Mesothelial cell of epicardium (in vitro differentiated cells): ENCODE measurements at regions not wholly inside any gene's neighbourhood (a gene's known extent, or its start where the extent isn't known, plus 50 kb on each side); places are given as distances from the start of the nearest gene placed in this dataset.

Source experiments
- DNase-seq, 2 experiments: peaks; one replicate each; pipeline ENCODE4 v3.0.0; 2021; ENCODE audit warnings: low spot score in 2 of 2; ENCODE audit not compliant: unreplicated experiment in 2 of 2
- H3K27ac Mint-ChIP-seq: 2 replicates; pipeline ENCODE4 v1.8.0; 2021; ENCODE audit warnings: mixed read lengths
- H3K27me3 Mint-ChIP-seq: 2 replicates; pipeline ENCODE4 v1.8.0; 2021; ENCODE audit warnings: low read depth, mixed read lengths
- H3K36me3 Mint-ChIP-seq: 2 replicates; pipeline ENCODE4 v1.8.0; 2021; ENCODE audit warnings: mixed read lengths
- H3K4me1 Mint-ChIP-seq: 2 replicates; pipeline ENCODE4 v1.8.0; 2021; ENCODE audit warnings: mixed read lengths
- H3K4me3 Mint-ChIP-seq: 2 replicates; pipeline ENCODE4 v1.8.0; 2021; ENCODE audit warnings: mild to moderate bottlenecking, moderate library complexity, mixed read lengths
- H3K9me3 Mint-ChIP-seq: 2 replicates; pipeline ENCODE4 v1.8.0; 2021; ENCODE audit warnings: mixed read lengths
- TF ChIP-seq, protein P1 (sequence below): fragments of 200-600 bp; sonication (generic); IDR thresholded peaks from one replicate; pipeline ENCODE4 v1.5.0; 2021; ENCODE audit warnings: antibody characterized with exemption; ENCODE audit not compliant: unreplicated experiment

DNA sequence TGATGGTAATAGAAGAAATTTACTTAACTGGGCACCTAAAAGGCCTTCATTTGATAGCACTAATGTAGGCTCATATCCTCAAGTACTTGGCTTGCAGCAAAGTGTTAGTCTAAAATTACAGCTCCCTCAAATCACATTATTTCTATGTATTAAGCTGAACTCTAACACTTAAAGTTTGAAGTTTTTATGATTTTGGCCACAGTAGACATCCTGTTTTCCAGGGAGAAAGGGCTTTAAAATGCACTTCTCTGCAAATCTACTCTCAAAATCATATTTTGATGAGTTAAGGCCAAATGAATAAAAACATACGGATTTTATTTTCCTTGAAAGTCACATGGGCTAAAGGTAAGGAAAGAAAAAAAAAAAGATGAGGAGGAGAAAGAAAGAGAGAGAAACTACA is 575.5 kb downstream of the PLPP3 start:
- Mint-ChIP-seq H3K9me3 (peaks cover 10% of the 10 kb centered on the region), H3K27me3 (no peaks in the 10 kb centered on the region), H3K36me3 (no peaks in the 10 kb centered on the region), H3K4me3 (no peak overlapping the region), H3K27ac (no peak overlapping the region), H3K4me1 (peaks cover 5% of the 10 kb centered on the region)
- TF ChIP-seq, protein P1, sequence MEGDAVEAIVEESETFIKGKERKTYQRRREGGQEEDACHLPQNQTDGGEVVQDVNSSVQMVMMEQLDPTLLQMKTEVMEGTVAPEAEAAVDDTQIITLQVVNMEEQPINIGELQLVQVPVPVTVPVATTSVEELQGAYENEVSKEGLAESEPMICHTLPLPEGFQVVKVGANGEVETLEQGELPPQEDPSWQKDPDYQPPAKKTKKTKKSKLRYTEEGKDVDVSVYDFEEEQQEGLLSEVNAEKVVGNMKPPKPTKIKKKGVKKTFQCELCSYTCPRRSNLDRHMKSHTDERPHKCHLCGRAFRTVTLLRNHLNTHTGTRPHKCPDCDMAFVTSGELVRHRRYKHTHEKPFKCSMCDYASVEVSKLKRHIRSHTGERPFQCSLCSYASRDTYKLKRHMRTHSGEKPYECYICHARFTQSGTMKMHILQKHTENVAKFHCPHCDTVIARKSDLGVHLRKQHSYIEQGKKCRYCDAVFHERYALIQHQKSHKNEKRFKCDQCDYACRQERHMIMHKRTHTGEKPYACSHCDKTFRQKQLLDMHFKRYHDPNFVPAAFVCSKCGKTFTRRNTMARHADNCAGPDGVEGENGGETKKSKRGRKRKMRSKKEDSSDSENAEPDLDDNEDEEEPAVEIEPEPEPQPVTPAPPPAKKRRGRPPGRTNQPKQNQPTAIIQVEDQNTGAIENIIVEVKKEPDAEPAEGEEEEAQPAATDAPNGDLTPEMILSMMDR, result no peak
- DNase-seq, result no peak

DNA sequence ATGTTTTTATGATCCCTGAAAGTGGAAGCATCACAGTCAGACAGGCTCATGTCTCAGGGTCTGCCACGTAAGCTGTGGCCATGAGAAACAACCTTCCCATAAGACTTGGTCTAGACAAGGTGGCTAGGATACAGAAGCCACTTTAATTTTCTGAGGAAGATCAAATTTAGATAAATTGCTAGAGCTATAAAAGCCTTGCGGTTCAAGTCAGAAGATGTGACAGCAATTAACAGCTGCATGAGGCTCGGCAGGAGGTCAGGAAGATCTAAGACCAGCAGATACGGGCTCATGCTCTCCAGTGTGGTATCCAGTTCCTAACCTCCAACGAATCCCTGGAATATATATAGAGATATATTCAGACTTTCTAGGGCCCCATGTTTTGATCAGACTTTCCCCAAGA is 577.1 kb downstream of the PLPP3 start:
- Mint-ChIP-seq H3K36me3 (no peaks in the 10 kb centered on the region), H3K9me3 (peaks cover 11% of the 10 kb centered on the region), H3K4me3 (no peak overlapping the region), H3K4me1 (peaks cover 5% of the 10 kb centered on the region), H3K27me3 (no peaks in the 10 kb centered on the region), H3K27ac (no peak overlapping the region)
- TF ChIP-seq, protein P1, result no peak
- no peak for DNase-seq

DNA sequence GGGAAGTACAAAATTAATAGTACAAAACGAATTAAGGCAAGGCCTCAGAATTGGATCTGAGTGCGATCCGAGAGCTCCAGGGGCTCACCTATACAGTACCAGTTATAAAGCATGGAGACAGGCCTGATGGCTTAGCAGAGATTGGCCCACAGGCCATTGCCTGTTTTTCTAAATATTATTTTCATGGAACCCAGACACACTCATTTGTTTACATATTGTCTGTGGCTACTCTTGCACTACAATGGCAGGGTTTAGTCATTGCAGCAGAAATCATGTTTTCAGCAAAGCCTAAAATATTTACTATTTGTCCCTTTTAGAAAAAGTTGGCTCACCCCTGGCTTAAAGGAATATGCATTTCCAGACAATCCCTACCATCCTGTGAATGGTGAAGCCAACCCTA is 578.9 kb downstream of the PLPP3 start:
- TF ChIP-seq, protein P1, result no peak
- DNase-seq, result no peak
- Mint-ChIP-seq H3K27ac (no peak overlapping the region), H3K36me3 (peaks cover 6% of the 10 kb centered on the region), H3K27me3 (no peaks in the 10 kb centered on the region), H3K4me3 (no peak overlapping the region), H3K9me3 (peaks cover 21% of the 10 kb centered on the region), H3K4me1 (peaks cover 5% of the 10 kb centered on the region)

DNA sequence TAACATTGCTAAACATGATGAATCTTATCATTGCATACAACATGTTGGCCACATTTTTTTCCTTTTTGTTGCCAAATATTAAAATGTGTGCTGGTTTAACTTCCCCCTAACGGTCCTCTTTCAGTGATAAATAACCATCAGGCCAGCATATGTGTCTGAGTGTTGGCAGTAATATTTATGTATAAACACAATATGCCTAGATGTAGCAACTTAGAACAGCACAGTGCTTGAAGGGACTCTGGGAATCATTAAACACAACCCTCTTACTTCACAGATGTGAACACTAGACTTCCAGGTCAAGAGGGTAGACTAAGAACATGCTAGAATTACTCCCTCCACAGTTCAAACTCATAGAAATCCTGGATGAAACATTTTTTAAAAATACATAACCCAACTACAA is 581.8 kb downstream of the PLPP3 start:
- no peaks in the 10 kb centered on the region for H3K27me3 Mint-ChIP-seq
- peaks cover 8% of the 10 kb centered on the region for H3K4me1 Mint-ChIP-seq
- H3K27ac Mint-ChIP-seq, result no peak overlapping the region
- peaks cover 18% of the 10 kb centered on the region for H3K9me3 Mint-ChIP-seq
- no peak for DNase-seq
- no peak overlapping the region for H3K4me3 Mint-ChIP-seq
- TF ChIP-seq, protein P1, result no peak
- H3K36me3 Mint-ChIP-seq, result peaks cover 9% of the 10 kb centered on the region

DNA sequence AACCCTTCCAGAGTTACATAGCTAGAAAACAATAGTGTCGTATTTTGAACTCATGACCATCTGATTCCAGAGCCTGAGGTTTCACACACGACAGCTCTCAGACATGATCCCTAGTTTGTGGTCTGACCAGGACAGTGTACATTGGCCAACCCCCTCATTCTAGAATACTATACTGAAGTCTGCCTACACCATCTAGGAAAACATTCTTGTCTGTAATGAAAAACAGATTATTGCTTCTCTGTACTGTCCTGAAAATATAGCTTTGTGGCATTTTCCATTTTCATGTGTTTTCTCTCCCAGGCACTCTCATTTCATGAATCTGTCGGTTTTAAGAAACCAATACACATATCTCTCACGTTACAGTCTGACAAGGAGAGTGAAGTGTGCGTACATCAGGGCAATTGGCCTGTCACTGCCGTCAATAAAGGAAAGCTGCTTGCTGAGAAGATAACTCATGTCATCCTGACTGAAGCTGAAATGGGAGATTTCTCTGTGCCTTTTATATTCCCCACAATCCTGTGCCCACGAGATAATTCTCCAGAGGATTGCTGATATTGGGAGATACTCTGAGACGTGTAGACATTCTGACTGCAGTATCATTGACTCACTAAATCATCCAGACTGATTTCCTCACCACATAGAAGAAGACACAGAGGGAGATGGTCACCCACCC is 585.6 kb downstream of the PLPP3 start:
- no peaks in the 10 kb centered on the region for H3K27me3 Mint-ChIP-seq
- H3K36me3 Mint-ChIP-seq, result peaks cover 9% of the 10 kb centered on the region
- no peak overlapping the region for H3K4me3 Mint-ChIP-seq
- DNase-seq, result no peak
- no peak overlapping the region for H3K27ac Mint-ChIP-seq
- H3K4me1 Mint-ChIP-seq, result peaks cover 9% of the 10 kb centered on the region
- H3K9me3 Mint-ChIP-seq, result peaks cover 15% of the 10 kb centered on the region
- TF ChIP-seq, protein P1, result no peak

DNA sequence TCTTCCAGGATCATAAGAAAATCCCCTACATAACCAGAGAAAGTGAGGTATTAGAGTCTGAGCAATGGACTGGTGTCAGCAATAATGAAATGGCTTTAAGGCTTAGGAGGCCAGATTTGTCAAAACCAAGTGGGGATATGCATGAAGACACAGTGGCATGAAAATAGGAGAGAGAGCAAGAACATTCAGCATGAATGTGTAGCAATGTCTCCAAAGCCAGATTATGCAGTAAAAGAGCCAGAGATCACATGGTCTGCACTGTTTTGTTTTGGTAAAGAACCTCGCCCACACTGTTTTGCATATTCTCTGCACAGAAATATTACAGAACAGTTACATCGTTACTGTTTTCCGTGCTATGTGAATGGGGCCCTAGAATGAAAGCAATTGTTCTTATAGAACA is 589.4 kb downstream of the PLPP3 start:
- Mint-ChIP-seq H3K36me3 (peaks cover under 1% of the 10 kb centered on the region), H3K9me3 (peaks cover 1% of the 10 kb centered on the region), H3K27ac (peak overlapping the region; percentile 49), H3K27me3 (no peaks in the 10 kb centered on the region), H3K4me1 (peaks cover 21% of the 10 kb centered on the region), H3K4me3 (no peak overlapping the region)
- TF ChIP-seq, protein P1, result no peak
- DNase-seq, result no peak
